OCI-LY7 (cell line): ENCODE measurements at regions not wholly inside any gene's neighbourhood (a gene's known extent, or its start where the extent isn't known, plus 50 kb on each side); places are given as distances from the start of the nearest gene placed in this dataset.

Experiments used
- BruUV-seq: library from RNA; stranded (reverse); fragments of 400-500 nt; replicated peaks from 2 replicates; lab custom pipeline; 2021; lab: Mats Ljungman, UMichigan
- CTCF ChIA-PET: fragments of 300-600 bp; sonication (Branson Sonifier 250); formaldehyde crosslinking; loops from one replicate; lab custom pipeline; 2022; ENCODE audit warnings: antibody characterized with exemption; ENCODE audit not compliant: unreplicated experiment; lab: Charles Lee
- POLR2A ChIA-PET: fragments of 300-600 bp; sonication (Branson Sonifier 250); formaldehyde crosslinking; loops from one replicate; lab custom pipeline; 2022; ENCODE audit warnings: antibody characterized with exemption; lab: Charles Lee
- DNase-seq: peaks from one replicate; pipeline ENCODE4 v3.0.0-alpha.2; 2015; ENCODE audit warnings: low spot score
- H2AFZ ChIP-seq: fragments of 200-600 bp; sonication (generic), shearing (Covaris generic); 2 replicates; pipeline ENCODE4 v1.6.1; 2014; ENCODE audit warnings: mild to moderate bottlenecking, antibody characterized with exemption, low read length, moderate library complexity
- H3K27ac ChIP-seq: fragments of 200-600 bp; sonication (generic); 2 replicates; pipeline ENCODE4 v1.5.1; 2014; ENCODE audit warnings: mixed run types, low read depth, mild to moderate bottlenecking, moderate library complexity, low read length, inconsistent platforms; ENCODE audit not compliant: poor library complexity, severe bottlenecking
- H3K36me3 ChIP-seq: fragments of 200-600 bp; sonication (generic); 2 replicates; pipeline ENCODE4 v1.6.1; 2014; ENCODE audit warnings: mild to moderate bottlenecking, antibody characterized with exemption, low read length, moderate library complexity, mixed read lengths; ENCODE audit not compliant: insufficient read depth
- H3K4me1 ChIP-seq: fragments of 200-600 bp; sonication (generic); 2 replicates; pipeline ENCODE4 v1.5.1; 2014; ENCODE audit warnings: mild to moderate bottlenecking, low read length; ENCODE audit not compliant: insufficient read depth, poor library complexity, severe bottlenecking
- H3K4me2 ChIP-seq: fragments of 200-600 bp; sonication (generic); 2 replicates; pipeline ENCODE4 v1.6.1; 2014; ENCODE audit warnings: mild to moderate bottlenecking, low read length
- H3K4me3 ChIP-seq: fragments of 200-600 bp; sonication (generic); 2 replicates; pipeline ENCODE4 v1.5.1; 2014; ENCODE audit warnings: mild to moderate bottlenecking, low read depth, low read length; ENCODE audit not compliant: poor library complexity, severe bottlenecking
- H3K79me2 ChIP-seq: fragments of 200-600 bp; sonication (generic); 2 replicates; pipeline ENCODE4 v1.6.1; 2016; ENCODE audit warnings: low read depth, mild to moderate bottlenecking, low read length, moderate library complexity, mixed read lengths; ENCODE audit not compliant: insufficient read depth
- H3K9me2 ChIP-seq: fragments of 200-600 bp; sonication (generic); 2 replicates; pipeline ENCODE4 v1.6.1; 2016; ENCODE audit warnings: mild to moderate bottlenecking, low read length, mixed read lengths; ENCODE audit not compliant: insufficient read depth
- H3K9me3 ChIP-seq: fragments of 200-600 bp; sonication (generic); 2 replicates; pipeline ENCODE4 v1.6.1; 2014; ENCODE audit warnings: mild to moderate bottlenecking, mixed run types, low read length, mixed read lengths
- H4K20me1 ChIP-seq: fragments of 200-600 bp; sonication (generic); 2 replicates; pipeline ENCODE4 v1.6.1; 2014; ENCODE audit warnings: mild to moderate bottlenecking, antibody characterized with exemption, low read length, moderate library complexity, mixed read lengths; ENCODE audit not compliant: insufficient read depth
- CTCF ChIP-seq: fragments of 200-600 bp; sonication (generic); conservative IDR thresholded peaks from 2 replicates; pipeline ENCODE4 v1.5.1; 2014; ENCODE audit warnings: mild to moderate bottlenecking, antibody characterized with exemption, low read length, moderate library complexity, mixed read lengths
- EZH2phosphoT487 ChIP-seq: fragments of 200-600 bp; sonication (generic); IDR thresholded peaks from 2 replicates; pipeline ENCODE4 v1.6.1; 2018; ENCODE audit warnings: low read depth, borderline replicate concordance, mild to moderate bottlenecking, mixed run types, antibody characterized with exemption, low read length, moderate library complexity, mixed read lengths
- intact Hi-C: fragments of 100-400 bp; cut with micrococcal nuclease; formaldehyde crosslinking; loops from one replicate; pipeline ENCODE4 v1.10.0; 2022; ENCODE audit not compliant: unreplicated experiment

- CTCF ChIA-PET: no interaction called here
- no peak for DNase-seq
These were observed 82.4 kb upstream of the SPATA31C2 start for GRCh38 chr9:88220652-88221051.

GRCh38 chr9:88219601-88220000 lies 81.3 kb upstream of the SPATA31C2 start:
- no TSS peak for BruUV-seq

More at GRCh38 chr9:88220652-88221051, 82.4 kb upstream of the SPATA31C2 start:
- Histone ChIP-seq H3K4me1 (no peaks in the 10 kb centered on the region), H4K20me1 (no peaks in the 10 kb centered on the region), H3K36me3 (no peaks in the 10 kb centered on the region), H3K27ac (no peak overlapping the region), H3K79me2 (no peaks in the 10 kb centered on the region), H3K9me2 (no peaks in the 10 kb centered on the region), H3K4me2 (no peak overlapping the region), H3K9me3 (no peaks in the 10 kb centered on the region), H3K4me3 (no peak overlapping the region), H2AFZ (no peak overlapping the region)
- BruUV-seq: no TSS peak
- TF ChIP-seq EZH2phosphoT487 (no peak), CTCF (no peak)
- POLR2A ChIA-PET: no interaction called here
- intact Hi-C loops: no loop called here

DNA sequence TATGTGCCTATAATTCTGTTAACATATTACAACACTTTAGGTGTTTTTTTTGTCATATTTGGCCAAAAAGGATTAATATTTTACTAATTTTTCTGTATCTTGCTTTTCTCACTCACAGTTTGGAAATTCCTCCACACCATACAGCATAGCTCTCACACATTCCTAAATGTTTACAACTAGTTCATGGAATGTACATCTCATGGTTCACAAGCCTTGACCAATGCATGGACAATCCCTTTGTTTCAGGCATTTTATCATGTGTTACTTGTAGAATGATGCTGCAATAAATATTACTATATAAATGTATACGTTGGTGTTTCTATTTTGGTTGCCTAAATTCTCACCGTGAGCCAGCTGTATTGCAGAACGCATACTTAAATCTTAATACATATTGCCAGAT lies 80.5 kb upstream of the SPATA31C2 start:
- no peaks in the 10 kb centered on the region for H3K4me1 ChIP-seq
- no peak overlapping the region for H3K27ac ChIP-seq
- no peaks in the 10 kb centered on the region for H3K79me2 ChIP-seq
- no peaks in the 10 kb centered on the region for H3K36me3 ChIP-seq
- ChIA-PET POLR2A (no interaction called here), CTCF (no interaction called here)
- H4K20me1 ChIP-seq: no peaks in the 10 kb centered on the region
- BruUV-seq: no TSS peak
- no peaks in the 10 kb centered on the region for H3K9me2 ChIP-seq
- H3K9me3 ChIP-seq: no peaks in the 10 kb centered on the region
- H3K4me2 ChIP-seq: no peak overlapping the region
- H2AFZ ChIP-seq: no peak overlapping the region
- H3K4me3 ChIP-seq: no peak overlapping the region
- no peak for DNase-seq
- TF ChIP-seq EZH2phosphoT487 (no peak), CTCF (no peak)
- intact Hi-C loops: no loop called here

More at GRCh38 chr9:88219601-88220000, 81.3 kb upstream of the SPATA31C2 start:
- no peak for DNase-seq
- H3K36me3 ChIP-seq: no peaks in the 10 kb centered on the region
- no peak overlapping the region for H2AFZ ChIP-seq
- no peak overlapping the region for H3K4me2 ChIP-seq
- ChIA-PET POLR2A (no interaction called here), CTCF (no interaction called here)
- H3K79me2 ChIP-seq: no peaks in the 10 kb centered on the region
- no peak overlapping the region for H3K4me3 ChIP-seq
- TF ChIP-seq CTCF: no peak
- no peak for TF ChIP-seq EZH2phosphoT487
- H3K9me3 ChIP-seq: no peaks in the 10 kb centered on the region
- intact Hi-C loops: no loop called here
- no peak overlapping the region for H3K27ac ChIP-seq
- no peaks in the 10 kb centered on the region for H3K4me1 ChIP-seq
- no peaks in the 10 kb centered on the region for H3K9me2 ChIP-seq
- no peaks in the 10 kb centered on the region for H4K20me1 ChIP-seq
